ENCODE measurements at regions not wholly inside any gene's neighbourhood (a gene's known extent, or its start where the extent isn't known, plus 50 kb on each side); places are given as distances from the start of the nearest gene placed in this dataset.
A peak's percentile ranks its signal among the peaks of the same experiment; 100 is the strongest.
"Not testable (repeated sequence)": the region's sequence is repeated elsewhere in the genome, so short reads cannot be mapped to it uniquely, and the experiment has no call there.

GRCh38 chr15:24856397-24857390 lies 98.1 kb upstream of the SNRPN start:
- no peak overlapping the region for H3K27ac ChIP-seq
- H3K9me3 ChIP-seq, result no peaks in the 10 kb centered on the region
- TF ChIP-seq CTCF (IDR thresholded peaks at IDR 0.05) (no peak), POLR2A (IDR thresholded peaks at IDR 0.05) (no peak)
- WGBS, 2 donors, result 34 to 41% methylated on average over 18 of the region's 18 CpGs
- intact Hi-C loops (cut with DNase I; ENCODE audit: low total_unique reads), result no loop called here
- H3K4me3 ChIP-seq, result peak overlapping the region in 1 of 2 donors; percentile 27
- no peaks in the 10 kb centered on the region for H3K4me1 ChIP-seq
- H3K27me3 ChIP-seq, result no peaks in the 10 kb centered on the region
- no peaks in the 10 kb centered on the region for H3K36me3 ChIP-seq (ENCODE audit: low read depth, missing control alignments)
- DNase-seq, result peak; percentile 87

GRCh38 chr15:24857763-24858162 lies 97.0 kb upstream of the SNRPN start:
- no peak for TF ChIP-seq CTCF (IDR thresholded peaks at IDR 0.05)
- no peak for TF ChIP-seq POLR2A (IDR thresholded peaks at IDR 0.05)
- Histone ChIP-seq H3K9me3 (no peaks in the 10 kb centered on the region), H3K36me3 (ENCODE audit: low read depth, missing control alignments) (no peaks in the 10 kb centered on the region), H3K27me3 (no peaks in the 10 kb centered on the region), H3K4me3 (no peak overlapping the region), H3K27ac (no peak overlapping the region), H3K4me1 (no peaks in the 10 kb centered on the region)
- DNase-seq, result no peak
- intact Hi-C loops (cut with DNase I; ENCODE audit: low total_unique reads), result no loop called here
- WGBS, 2 donors, result 46 to 54% methylated on average over 5 of the region's 5 CpGs

- 74 to 80% methylated on average over 4 of the region's 4 CpGs for WGBS, 2 donors
Observed at GRCh38 chr15:24858183-24858582, 96.6 kb upstream of the SNRPN start.

GRCh38 chr15:24858737-24859601 lies 95.8 kb upstream of the SNRPN start:
- no peaks in the 10 kb centered on the region for H3K36me3 ChIP-seq (ENCODE audit: low read depth, missing control alignments)
- no peaks in the 10 kb centered on the region for H3K9me3 ChIP-seq
- H3K27me3 ChIP-seq, result no peaks in the 10 kb centered on the region
- 53 to 60% methylated on average over 7 of the region's 7 CpGs for WGBS, 2 donors
- TF ChIP-seq POLR2A (IDR thresholded peaks at IDR 0.05) (no peak), CTCF (IDR thresholded peaks at IDR 0.05) (no peak)
- no peak overlapping the region for H3K4me3 ChIP-seq
- no peaks in the 10 kb centered on the region for H3K4me1 ChIP-seq
- intact Hi-C loops (cut with DNase I; ENCODE audit: low total_unique reads), result no loop called here
- no peak overlapping the region for H3K27ac ChIP-seq
- DNase-seq, result no peak

More at GRCh38 chr15:24858183-24858582, 96.6 kb upstream of the SNRPN start:
- DNase-seq; H3K36me3 ChIP-seq (ENCODE audit: low read depth, missing control alignments); intact Hi-C loops (cut with DNase I; ENCODE audit: low total_unique reads); H3K27me3 ChIP-seq; H3K4me3 ChIP-seq; H3K27ac ChIP-seq; H3K9me3 ChIP-seq; H3K4me1 ChIP-seq: not testable (repeated sequence)
